Peyer's patch (tissue), 4 donors: ENCODE measurements at regions not wholly inside any gene's neighbourhood (a gene's known extent, or its start where the extent isn't known, plus 50 kb on each side); places are given as distances from the start of the nearest gene placed in this dataset.

Experiments
- CTCF ChIP-seq, 6 experiments: fragments of 450-650 bp in 4 of 6; fragments of 200-600 bp in 2 of 6; sonication (generic) in 1 of 6; IDR thresholded peaks; one replicate each; pipeline ENCODE4 v1.5.1; 2017 to 2019; ENCODE audit warnings: antibody characterized with exemption in 6 of 6, mild to moderate bottlenecking in 3 of 6, moderate library complexity in 1 of 6
- POLR2A ChIP-seq, 2 donors: fragments of 450-650 bp; IDR thresholded peaks; one replicate each; pipeline ENCODE4 v1.5.1; 2017; ENCODE audit warnings: antibody characterized with exemption in 2 of 2, mild to moderate bottlenecking in 2 of 2, moderate library complexity in 2 of 2

- TF ChIP-seq CTCF (IDR thresholded peaks at IDR 0.05) = no peak
- no peak for TF ChIP-seq POLR2A (IDR thresholded peaks at IDR 0.05)
Measured at GRCh38 chr4:83926950-83927349, 391.0 kb downstream of the GPAT3 start.
